ENCODE measurements at regions not wholly inside any gene's neighbourhood (a gene's known extent, or its start where the extent isn't known, plus 50 kb on each side); places are given as distances from the start of the nearest gene placed in this dataset.

GRCh38 chr2:2942906-2943305 is 434.7 kb downstream of the EIPR1 start (continued):
- TF ChIP-seq OSR1 (CRISPR knock-in tag; IDR thresholded peaks at IDR 0.05) (no peak), ARNTL (CRISPR knock-in tag; IDR thresholded peaks at IDR 0.05; ENCODE audit: borderline replicate concordance, low read depth) (no peak), PATZ1 (CRISPR knock-in tag; IDR thresholded peaks at IDR 0.05; ENCODE audit: borderline replicate concordance) (no peak), RARB (CRISPR knock-in tag; IDR thresholded peaks at IDR 0.05) (no peak), TCF4 (CRISPR knock-in tag; IDR thresholded peaks at IDR 0.05; ENCODE audit: borderline replicate concordance) (no peak), ZNF70 (CRISPR knock-in tag; IDR thresholded peaks at IDR 0.05) (no peak)

GRCh38 chr2:2942225-2942624 is 435.4 kb downstream of the EIPR1 start:
- no peak for ATAC-seq
- TF ChIP-seq CSDC2 (CRISPR knock-in tag; IDR thresholded peaks at IDR 0.05) = no peak

- ATAC-seq = no peak
- no peak for TF ChIP-seq ZFP30 (CRISPR knock-in tag; IDR thresholded peaks at IDR 0.05)
- no peak for TF ChIP-seq GLIS3 (CRISPR knock-in tag; IDR thresholded peaks at IDR 0.05)
- TF ChIP-seq ZC3H10 (CRISPR knock-in tag; IDR thresholded peaks at IDR 0.05) = no peak
- no peak for TF ChIP-seq ZNF8 (CRISPR knock-in tag; IDR thresholded peaks at IDR 0.05)
- no peak for TF ChIP-seq TSHZ2 (CRISPR knock-in tag; IDR thresholded peaks at IDR 0.05)
- no peak for TF ChIP-seq CREB5 (CRISPR knock-in tag; IDR thresholded peaks at IDR 0.05; ENCODE audit: low read depth)
- TF ChIP-seq ESRRG (CRISPR knock-in tag; IDR thresholded peaks at IDR 0.05) = no peak
- no peak for TF ChIP-seq TCF4 (CRISPR knock-in tag; IDR thresholded peaks at IDR 0.05; ENCODE audit: borderline replicate concordance)
Measured at GRCh38 chr2:2941205-2941604, 436.4 kb downstream of the EIPR1 start.

- TF ChIP-seq ZFP30 (CRISPR knock-in tag; IDR thresholded peaks at IDR 0.05) = no peak
- TF ChIP-seq SNAI2 (CRISPR knock-in tag; IDR thresholded peaks at IDR 0.05) = no peak
- TF ChIP-seq PPARA (CRISPR knock-in tag; IDR thresholded peaks at IDR 0.05; ENCODE audit: borderline replicate concordance) = no peak
- no peak for TF ChIP-seq ARNTL (CRISPR knock-in tag; IDR thresholded peaks at IDR 0.05; ENCODE audit: borderline replicate concordance, low read depth)
- TF ChIP-seq POU6F1 (CRISPR knock-in tag; IDR thresholded peaks at IDR 0.05; ENCODE audit: borderline replicate concordance, low read depth) = no peak
- no peak for TF ChIP-seq ZC3H10 (CRISPR knock-in tag; IDR thresholded peaks at IDR 0.05)
- no peak for TF ChIP-seq CREB5 (CRISPR knock-in tag; IDR thresholded peaks at IDR 0.05; ENCODE audit: low read depth)
- no peak for TF ChIP-seq TCF4 (CRISPR knock-in tag; IDR thresholded peaks at IDR 0.05; ENCODE audit: borderline replicate concordance)
- TF ChIP-seq CSRNP3 (CRISPR knock-in tag; IDR thresholded peaks at IDR 0.05) = no peak
- TF ChIP-seq TOX (CRISPR knock-in tag; IDR thresholded peaks at IDR 0.05; ENCODE audit: borderline replicate concordance) = no peak
- no peak for TF ChIP-seq PATZ1 (CRISPR knock-in tag; IDR thresholded peaks at IDR 0.05; ENCODE audit: borderline replicate concordance)
- TF ChIP-seq GLIS3 (CRISPR knock-in tag; IDR thresholded peaks at IDR 0.05) = no peak
- ATAC-seq = no peak
Measured at GRCh38 chr2:2940702-2941101, 436.9 kb downstream of the EIPR1 start.

All from SK-N-SH treated with all-trans-retinoic acid at 6 μM for 48 hours (cell line).